ENCODE measurements at regions not wholly inside any gene's neighbourhood (a gene's known extent, or its start where the extent isn't known, plus 50 kb on each side); places are given as distances from the start of the nearest gene placed in this dataset.

GRCh38 chr11:111157571-111157970 lies 88.0 kb upstream of the POU2AF2 start:
- Histone ChIP-seq H2AK5ac (ENCODE audit: insufficient read length, low read length) (no peak overlapping the region), H3K9ac (ENCODE audit: extremely low read depth, insufficient read length, low read length) (no peak overlapping the region), H3K14ac (ENCODE audit: insufficient read depth, low read length) (no peak overlapping the region), H3K79me2 (ENCODE audit: insufficient read depth, low read length) (no peaks in the 10 kb centered on the region), H4K91ac (ENCODE audit: insufficient read length, low read depth, low read length) (no peak overlapping the region), H2BK15ac (ENCODE audit: low read depth, low read length) (no peak overlapping the region), H3K4me2 (ENCODE audit: insufficient read depth, insufficient read length, low read length) (no peak overlapping the region), H3K23me2 (ENCODE audit: insufficient read length, low read depth, low read length, poor library complexity, severe bottlenecking) (no peaks in the 10 kb centered on the region), H3K4me1 (ENCODE audit: insufficient read depth, low read length) (no peaks in the 10 kb centered on the region), H3K27me3 (ENCODE audit: insufficient read depth, low read length) (no peaks in the 10 kb centered on the region), H2BK120ac (ENCODE audit: low read depth, low read length, poor library complexity, severe bottlenecking) (no peak overlapping the region), H3K23ac (ENCODE audit: insufficient read length, low read depth, low read length) (no peak overlapping the region), H4K8ac (replicated peaks; ENCODE audit: insufficient read length, low read depth, low read length) (no peak overlapping the region), H3K9me3 (ENCODE audit: control insufficient read depth, low read depth, low read length) (no peaks in the 10 kb centered on the region), H2BK12ac (ENCODE audit: insufficient read length, low read depth, low read length) (no peak overlapping the region), H3K56ac (ENCODE audit: insufficient read length, low read depth, low read length) (no peak overlapping the region), H3K79me1 (ENCODE audit: insufficient read depth, low read depth, low read length, poor library complexity, severe bottlenecking) (no peaks in the 10 kb centered on the region), H3T11ph (ENCODE audit: low read length) (no peak overlapping the region), H4K20me1 (ENCODE audit: control insufficient read depth, insufficient read depth, insufficient read length) (no peaks in the 10 kb centered on the region), H3K27ac (ENCODE audit: insufficient read length, low read depth, low read length) (no peak overlapping the region), H4K5ac (ENCODE audit: insufficient read length, low read depth, low read length) (no peak overlapping the region), H2BK5ac (ENCODE audit: insufficient read length, low read length) (no peak overlapping the region), H3K18ac (ENCODE audit: insufficient read length, low read depth, low read length) (no peak overlapping the region), H2AFZ (ENCODE audit: low read length) (no peak overlapping the region), H3K4ac (ENCODE audit: low read depth, low read length) (no peak overlapping the region), H2BK20ac (ENCODE audit: low read depth, low read length, poor library complexity, severe bottlenecking) (no peak overlapping the region)
- no peak overlapping the region for H3K4me3 Mint-ChIP-seq
- DNase-seq: no peak
- TF ChIP-seq CTCF (conservative IDR thresholded peaks at IDR 0.05): no peak
- H3K27ac Mint-ChIP-seq: no peak overlapping the region; a peak in 1 of 7 replicates
- WGBS (ENCODE audit: extremely low coverage, insufficient read length, low lambda C conversion rate): no CpG with 5 or more reads among the region's 11 CpGs
- no peaks in the 10 kb centered on the region for H3K9me3 Mint-ChIP-seq
- H3K36me3 Mint-ChIP-seq (ENCODE audit: insufficient read depth in 1 of 3, low read depth in 3 of 3): no peaks in the 10 kb centered on the region
- H3K27me3 Mint-ChIP-seq (ENCODE audit: low read depth): no peaks in the 10 kb centered on the region
- peaks cover 0 to 3% of the 10 kb centered on the region in 2 experiments; a peak in 1 of 4 replicates for H3K4me1 Mint-ChIP-seq
